Sigmoid colon (tissue), 3 donors: ENCODE measurements at regions not wholly inside any gene's neighbourhood (a gene's known extent, or its start where the extent isn't known, plus 50 kb on each side); places are given as distances from the start of the nearest gene placed in this dataset.

ENCODE experiments used
- POLR2A ChIP-seq, 2 donors: fragments of 450-650 bp; IDR thresholded peaks; one replicate each; pipeline ENCODE4 v1.6.1; 2016; ENCODE audit warnings: antibody characterized with exemption in 2 of 2, mild to moderate bottlenecking in 2 of 2, moderate library complexity in 2 of 2
- TF ChIP-seq, protein P1 (sequence below), 4 experiments: fragments of 450-650 bp in 3 of 4; fragments of 200-600 bp in 1 of 4; IDR thresholded peaks; one replicate each; pipeline ENCODE4 v1.5.1; 2016 to 2019; ENCODE audit warnings: antibody characterized with exemption in 4 of 4, mild to moderate bottlenecking in 3 of 4, moderate library complexity in 2 of 4

DNA sequence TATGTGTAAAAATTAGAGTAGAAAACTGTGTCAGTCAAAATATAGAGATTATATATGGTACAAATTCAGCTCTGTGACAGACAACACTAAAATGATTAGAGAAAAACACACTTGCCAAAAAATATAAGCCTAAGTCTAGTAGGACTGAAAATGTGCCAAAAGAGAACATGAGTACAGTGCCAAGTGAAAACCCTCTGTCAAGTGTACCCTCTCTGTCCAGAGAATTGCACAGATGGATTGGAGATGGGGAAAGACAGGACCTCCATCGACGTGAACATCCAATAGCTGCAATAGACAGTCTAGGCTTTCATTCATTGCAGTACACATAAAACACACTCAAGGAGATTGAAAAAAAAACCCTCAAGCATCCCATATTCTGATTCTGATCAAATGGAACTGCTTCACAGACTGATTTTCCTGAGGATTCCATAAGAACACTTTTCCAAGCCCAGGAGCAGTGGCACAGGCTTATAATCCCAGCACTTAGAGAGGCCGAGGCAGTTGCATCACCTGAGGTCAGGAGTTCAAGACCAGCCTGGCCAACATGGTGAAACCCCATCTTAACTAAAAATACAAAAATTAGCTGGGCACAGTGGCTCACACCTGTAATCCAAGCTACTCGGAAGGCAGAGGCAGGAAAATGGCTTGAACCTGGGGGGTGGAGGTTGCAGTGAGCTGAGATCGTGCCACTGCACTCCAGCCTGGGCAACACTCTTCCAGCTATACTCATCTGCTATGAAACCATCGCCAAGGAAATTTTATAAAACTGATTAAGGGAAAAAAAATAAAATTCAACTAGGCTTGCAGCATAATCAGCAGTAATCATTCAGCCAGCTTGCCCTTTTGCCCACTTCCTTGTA is 110.0 kb upstream of the TRIM24 start:
- TF ChIP-seq, protein P1, sequence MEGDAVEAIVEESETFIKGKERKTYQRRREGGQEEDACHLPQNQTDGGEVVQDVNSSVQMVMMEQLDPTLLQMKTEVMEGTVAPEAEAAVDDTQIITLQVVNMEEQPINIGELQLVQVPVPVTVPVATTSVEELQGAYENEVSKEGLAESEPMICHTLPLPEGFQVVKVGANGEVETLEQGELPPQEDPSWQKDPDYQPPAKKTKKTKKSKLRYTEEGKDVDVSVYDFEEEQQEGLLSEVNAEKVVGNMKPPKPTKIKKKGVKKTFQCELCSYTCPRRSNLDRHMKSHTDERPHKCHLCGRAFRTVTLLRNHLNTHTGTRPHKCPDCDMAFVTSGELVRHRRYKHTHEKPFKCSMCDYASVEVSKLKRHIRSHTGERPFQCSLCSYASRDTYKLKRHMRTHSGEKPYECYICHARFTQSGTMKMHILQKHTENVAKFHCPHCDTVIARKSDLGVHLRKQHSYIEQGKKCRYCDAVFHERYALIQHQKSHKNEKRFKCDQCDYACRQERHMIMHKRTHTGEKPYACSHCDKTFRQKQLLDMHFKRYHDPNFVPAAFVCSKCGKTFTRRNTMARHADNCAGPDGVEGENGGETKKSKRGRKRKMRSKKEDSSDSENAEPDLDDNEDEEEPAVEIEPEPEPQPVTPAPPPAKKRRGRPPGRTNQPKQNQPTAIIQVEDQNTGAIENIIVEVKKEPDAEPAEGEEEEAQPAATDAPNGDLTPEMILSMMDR (IDR thresholded peaks at IDR 0.05), result no peak
- no peak for TF ChIP-seq POLR2A (IDR thresholded peaks at IDR 0.05)
